Endothelial cell (in vitro differentiated cells): ENCODE measurements at regions not wholly inside any gene's neighbourhood (a gene's known extent, or its start where the extent isn't known, plus 50 kb on each side); places are given as distances from the start of the nearest gene placed in this dataset.
"Not testable (repeated sequence)": the region's sequence is repeated elsewhere in the genome, so short reads cannot be mapped to it uniquely, and the experiment has no call there.

Source experiments
- DNase-seq: peaks from one replicate; pipeline ENCODE4 v3.0.0; 2021; ENCODE audit warnings: low spot score
- H3K27ac Mint-ChIP-seq: one replicate; pipeline ENCODE4 v1.8.0; 2021; ENCODE audit warnings: mixed read lengths, inconsistent platforms; ENCODE audit not compliant: unreplicated experiment
- H3K27me3 Mint-ChIP-seq: one replicate; pipeline ENCODE4 v1.8.0; 2021; ENCODE audit warnings: mild to moderate bottlenecking, moderate library complexity, mixed read lengths, inconsistent platforms; ENCODE audit not compliant: unreplicated experiment
- H3K36me3 Mint-ChIP-seq: one replicate; pipeline ENCODE4 v1.8.0; 2021; ENCODE audit warnings: mild to moderate bottlenecking, low read depth, mixed read lengths, inconsistent platforms; ENCODE audit not compliant: unreplicated experiment
- H3K4me1 Mint-ChIP-seq: one replicate; pipeline ENCODE4 v1.8.0; 2021; ENCODE audit warnings: mild to moderate bottlenecking, mixed read lengths, inconsistent platforms; ENCODE audit not compliant: unreplicated experiment
- H3K4me3 Mint-ChIP-seq: one replicate; pipeline ENCODE4 v1.8.0; 2021; ENCODE audit warnings: mild to moderate bottlenecking, mixed read lengths, inconsistent platforms; ENCODE audit not compliant: unreplicated experiment
- H3K9me3 Mint-ChIP-seq: one replicate; pipeline ENCODE4 v1.8.0; 2021; ENCODE audit warnings: mixed read lengths, inconsistent platforms; ENCODE audit not compliant: unreplicated experiment

DNA sequence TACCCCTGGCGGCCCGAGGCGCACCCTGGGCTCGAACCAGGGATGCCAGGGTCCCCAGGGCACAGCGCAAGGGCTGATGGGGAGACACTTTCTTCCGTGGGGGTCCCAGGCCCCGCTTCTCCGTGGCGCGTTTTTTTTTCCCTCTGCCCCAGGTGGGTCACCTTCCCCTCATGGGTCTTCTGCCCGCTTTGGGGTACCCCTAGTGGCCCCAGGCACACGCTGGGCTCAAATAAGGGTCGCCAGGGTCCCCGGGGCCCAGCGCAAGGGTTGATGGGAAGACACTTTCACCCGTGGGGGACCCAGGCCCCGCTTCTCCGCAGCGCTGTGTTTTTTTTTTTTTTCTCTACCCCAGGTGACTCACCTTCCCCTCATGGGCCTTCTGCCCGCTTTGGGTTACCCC, 163.3 kb upstream of the ZNG1F start:
- DNase-seq, H3K4me1 Mint-ChIP-seq, H3K27ac Mint-ChIP-seq, H3K36me3 Mint-ChIP-seq, H3K9me3 Mint-ChIP-seq, H3K4me3 Mint-ChIP-seq, H3K27me3 Mint-ChIP-seq: not testable (repeated sequence)

DNA sequence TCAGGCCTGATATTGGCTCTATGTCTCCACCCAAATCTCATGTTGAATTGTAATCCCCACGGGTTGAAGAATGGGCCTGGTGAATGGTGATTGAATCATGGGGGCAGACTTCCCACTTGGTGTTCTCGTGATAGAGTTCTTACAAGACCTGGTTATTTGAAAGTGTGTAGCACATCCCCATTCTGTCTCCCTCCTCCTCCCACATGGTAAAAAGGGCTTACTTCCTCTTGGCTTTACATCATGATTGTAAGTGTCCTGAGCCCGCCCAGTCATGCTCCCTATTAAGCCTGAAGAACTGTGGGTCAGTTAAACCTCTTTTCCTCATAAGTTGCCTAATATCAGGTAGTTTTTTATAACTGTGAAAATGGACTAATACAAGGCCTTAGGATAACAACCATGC, 158.8 kb upstream of the ZNG1F start:
- H3K9me3 Mint-ChIP-seq, H3K27ac Mint-ChIP-seq, H3K4me3 Mint-ChIP-seq, H3K36me3 Mint-ChIP-seq, H3K27me3 Mint-ChIP-seq, DNase-seq, H3K4me1 Mint-ChIP-seq: not testable (repeated sequence)

DNA sequence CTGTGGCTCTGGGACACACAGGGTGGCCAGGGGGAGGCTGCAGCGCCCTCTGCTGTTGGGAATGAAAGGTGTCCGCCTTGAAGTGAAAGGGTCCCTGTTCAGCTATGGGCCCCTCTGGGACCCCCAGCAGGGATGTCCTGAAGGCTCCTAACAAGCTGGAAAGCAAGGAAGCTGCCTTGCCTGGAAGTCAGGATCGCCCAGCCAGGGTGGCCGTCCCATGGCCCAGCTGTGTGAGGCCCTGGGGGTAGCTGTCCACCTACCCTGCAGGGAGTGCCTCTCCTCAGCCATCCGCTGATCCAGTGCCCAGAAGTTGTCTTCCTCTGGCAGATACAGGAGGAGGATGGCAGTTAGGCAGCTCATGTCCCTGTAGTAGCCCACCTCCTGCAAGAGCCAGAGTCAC, 143.4 kb upstream of the ZNG1F start:
- H3K27ac Mint-ChIP-seq, H3K4me3 Mint-ChIP-seq, DNase-seq, H3K4me1 Mint-ChIP-seq, H3K9me3 Mint-ChIP-seq, H3K27me3 Mint-ChIP-seq, H3K36me3 Mint-ChIP-seq: not testable (repeated sequence)

DNA sequence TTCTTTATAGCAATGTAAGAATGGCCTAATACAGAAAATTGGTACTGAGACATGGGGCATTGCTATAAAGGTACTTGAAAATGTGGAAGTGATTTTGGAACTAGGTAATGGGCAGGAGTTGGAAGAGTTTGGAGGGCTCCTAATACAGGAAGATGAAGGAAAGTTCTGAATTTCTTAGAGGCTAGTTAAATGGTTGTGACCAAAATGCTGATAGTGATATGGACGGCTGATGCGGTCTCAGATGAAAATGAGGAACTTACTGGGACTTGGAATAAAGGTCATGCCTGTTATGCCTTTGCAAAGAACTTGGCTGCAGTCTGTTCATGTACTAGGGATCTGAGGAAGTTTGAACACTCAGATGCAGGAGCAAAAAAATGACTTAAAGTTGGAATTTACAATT, 132.2 kb upstream of the ZNG1F start:
- not testable (repeated sequence) for H3K9me3 Mint-ChIP-seq, H3K4me1 Mint-ChIP-seq, H3K27me3 Mint-ChIP-seq, H3K4me3 Mint-ChIP-seq, H3K27ac Mint-ChIP-seq, H3K36me3 Mint-ChIP-seq, DNase-seq

DNA sequence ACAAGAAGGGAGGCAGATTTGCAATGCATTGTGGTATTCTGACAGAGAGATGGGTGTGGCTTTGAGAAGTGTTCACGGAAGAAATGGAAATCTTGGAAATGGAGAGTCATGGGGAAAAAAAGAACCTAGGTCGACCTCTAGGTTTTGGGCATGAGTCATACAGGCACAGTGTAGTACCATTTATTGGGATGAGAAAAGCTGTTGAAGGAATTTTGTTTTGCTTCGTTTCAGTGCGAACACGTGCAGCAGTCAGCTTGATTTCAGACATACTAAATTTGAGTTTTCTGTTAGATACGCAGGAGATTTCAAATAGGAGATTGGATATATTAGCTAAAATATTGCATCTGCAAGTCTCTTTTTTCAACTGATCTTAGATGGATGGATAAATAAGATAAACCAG, 119.8 kb upstream of the ZNG1F start:
- H3K36me3 Mint-ChIP-seq, H3K4me1 Mint-ChIP-seq, H3K27me3 Mint-ChIP-seq, H3K27ac Mint-ChIP-seq, H3K4me3 Mint-ChIP-seq, H3K9me3 Mint-ChIP-seq, DNase-seq: not testable (repeated sequence)

DNA sequence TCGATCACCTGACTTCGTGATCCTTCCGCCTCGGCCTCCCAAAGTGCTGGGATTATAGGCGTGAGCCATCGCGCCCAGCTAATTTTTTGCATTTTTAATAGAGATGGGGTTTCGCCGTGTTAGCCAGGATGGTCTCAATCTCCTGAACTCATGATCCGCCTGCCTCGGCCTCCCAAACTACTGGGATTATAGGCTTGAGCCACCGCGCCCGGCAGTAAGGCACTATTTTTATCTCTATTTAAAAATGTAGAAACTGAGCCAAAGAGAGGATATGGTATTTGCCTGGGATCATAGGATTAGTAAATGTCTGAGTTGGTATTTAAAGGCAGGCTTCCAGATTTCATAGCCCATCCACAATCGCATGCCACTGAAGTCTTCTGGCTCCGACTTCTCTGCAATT, 96.6 kb upstream of the ZNG1F start:
- H3K36me3 Mint-ChIP-seq, H3K4me1 Mint-ChIP-seq, H3K27ac Mint-ChIP-seq: not testable (repeated sequence)

DNA sequence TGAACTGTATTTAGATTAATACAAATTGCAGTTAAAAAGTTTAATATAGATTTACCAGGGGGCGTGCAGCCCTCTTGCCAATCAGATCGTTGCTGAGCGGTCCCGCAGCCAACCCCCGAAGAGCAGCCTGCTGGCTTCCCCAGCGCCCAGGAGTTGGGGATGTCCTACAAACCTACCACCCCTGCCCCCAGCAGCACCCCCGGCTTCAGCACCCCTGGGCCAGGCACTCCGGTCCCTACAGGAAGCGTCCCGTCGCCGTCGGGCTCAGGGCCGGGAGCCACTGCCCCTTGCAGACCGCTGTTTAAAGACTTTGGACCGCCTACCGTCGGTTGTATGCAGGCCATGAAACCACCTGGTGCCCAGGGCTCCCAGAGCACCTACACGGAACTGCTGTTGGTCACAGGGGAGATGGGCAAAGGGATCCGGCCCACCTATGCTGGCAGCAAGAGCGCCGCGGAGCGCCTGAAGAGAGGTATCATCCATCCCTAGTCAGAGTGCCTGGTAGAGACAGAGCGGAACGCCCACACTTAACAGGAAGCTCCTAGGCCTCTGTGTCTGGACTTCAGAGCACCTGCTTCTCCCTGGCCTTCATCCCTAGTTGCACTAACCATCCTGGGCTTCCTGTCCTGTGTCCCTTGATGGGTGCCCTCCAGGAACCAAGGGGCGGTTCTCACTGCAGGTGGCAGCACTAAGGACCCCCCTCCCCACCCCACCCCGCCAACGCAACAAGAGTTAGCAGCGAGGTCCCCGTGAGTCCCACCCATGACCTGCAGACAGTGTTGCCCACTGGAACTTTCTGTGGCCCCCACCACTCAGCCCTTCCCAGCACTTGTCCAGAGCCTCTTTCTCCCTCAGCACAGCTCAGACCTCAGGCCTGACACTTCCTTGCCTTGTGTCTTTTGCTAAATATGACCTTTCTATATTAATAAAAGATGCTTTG, 91.5 kb upstream of the ZNG1F start:
- H3K4me1 Mint-ChIP-seq, H3K4me3 Mint-ChIP-seq, H3K27ac Mint-ChIP-seq: not testable (repeated sequence)

More for the DNA sequence above, 96.6 kb upstream of the ZNG1F start:
- not testable (repeated sequence) for H3K27me3 Mint-ChIP-seq, H3K9me3 Mint-ChIP-seq, DNase-seq, H3K4me3 Mint-ChIP-seq

DNA sequence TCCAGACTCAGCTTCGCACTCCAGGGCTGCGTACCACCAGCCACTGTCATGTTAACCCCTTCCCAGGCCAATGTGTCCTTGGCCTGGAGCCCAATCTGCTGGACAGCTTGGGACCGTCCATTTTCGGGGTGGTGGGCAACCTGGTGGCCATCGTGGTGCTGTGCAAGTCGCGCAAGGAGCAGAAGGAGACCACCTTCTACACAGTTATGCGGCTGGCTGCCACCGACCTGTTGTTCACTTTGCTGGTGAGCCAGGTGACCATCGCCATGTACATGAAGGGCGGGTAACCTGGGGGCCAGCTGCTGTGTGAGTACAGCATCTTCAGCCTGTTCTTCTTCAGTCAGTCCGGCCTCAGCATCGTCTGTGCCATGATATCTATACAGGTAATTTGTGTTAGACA, 90.3 kb upstream of the ZNG1F start:
- not testable (repeated sequence) for H3K4me3 Mint-ChIP-seq, H3K27ac Mint-ChIP-seq, H3K9me3 Mint-ChIP-seq, H3K4me1 Mint-ChIP-seq, H3K27me3 Mint-ChIP-seq, DNase-seq, H3K36me3 Mint-ChIP-seq

More for the DNA sequence above, 91.5 kb upstream of the ZNG1F start:
- DNase-seq, H3K27me3 Mint-ChIP-seq, H3K9me3 Mint-ChIP-seq, H3K36me3 Mint-ChIP-seq: not testable (repeated sequence)

DNA sequence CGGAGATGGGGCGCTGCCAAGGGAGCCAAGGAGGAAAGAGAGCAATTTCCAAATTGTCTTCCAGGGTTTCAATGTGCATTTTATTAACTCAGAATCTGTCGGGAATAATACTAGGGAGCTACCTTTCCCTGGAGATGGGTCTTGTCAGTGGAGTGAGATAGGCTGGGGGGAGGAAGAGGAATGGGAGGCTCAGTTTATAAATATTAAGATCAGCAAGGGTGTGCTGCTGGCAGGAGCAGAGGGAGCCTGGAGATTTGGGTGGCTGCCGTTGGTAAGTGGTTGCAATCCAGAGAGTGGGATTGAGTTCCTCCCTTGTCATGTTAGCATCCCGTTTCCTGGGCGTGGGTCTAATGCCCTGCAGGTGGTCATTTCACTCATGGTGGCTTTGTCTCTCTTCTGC, 89.9 kb upstream of the ZNG1F start:
- H3K4me1 Mint-ChIP-seq, H3K36me3 Mint-ChIP-seq, H3K27me3 Mint-ChIP-seq, H3K9me3 Mint-ChIP-seq, H3K27ac Mint-ChIP-seq, DNase-seq: not testable (repeated sequence)
- H3K4me3 Mint-ChIP-seq, result peak overlapping the region; percentile 73

DNA sequence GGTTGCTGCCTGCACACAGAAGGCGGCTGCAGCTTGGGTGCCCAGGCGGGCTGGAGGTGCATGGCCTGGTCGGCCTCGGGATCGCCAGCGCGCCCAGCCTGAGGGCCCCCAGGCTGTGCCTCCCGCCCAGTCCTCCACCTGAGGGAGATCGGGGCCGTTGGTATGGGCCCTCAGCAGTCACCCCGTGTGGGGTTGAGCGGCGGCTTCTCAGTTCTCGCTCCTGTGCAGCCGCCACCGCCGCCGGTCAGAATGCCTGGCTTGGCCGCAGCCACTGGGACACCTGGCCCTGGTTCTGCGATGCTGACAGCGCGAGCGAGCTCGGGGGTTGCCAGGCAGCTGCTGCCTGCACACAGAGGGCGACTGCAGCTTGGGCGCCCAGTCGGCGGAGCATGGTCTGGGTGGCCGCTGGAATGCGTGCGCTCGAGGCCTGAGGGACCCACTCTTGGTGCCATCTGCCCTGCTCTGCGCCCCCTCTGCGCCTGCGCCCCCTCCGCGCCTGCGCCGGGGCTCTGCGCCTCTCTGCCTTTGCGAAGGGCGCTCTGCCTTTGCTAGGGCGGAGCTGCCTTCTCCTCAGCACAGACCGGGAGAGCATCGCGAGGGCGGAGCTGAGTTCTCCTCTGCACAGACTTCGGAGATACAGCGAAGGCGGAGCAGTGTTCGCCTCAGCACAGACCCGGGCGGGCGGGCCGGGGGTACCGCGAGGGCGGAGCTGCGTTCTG, 84.6 kb upstream of the ZNG1F start:
- H3K27me3 Mint-ChIP-seq, H3K4me3 Mint-ChIP-seq, H3K9me3 Mint-ChIP-seq, H3K27ac Mint-ChIP-seq, H3K4me1 Mint-ChIP-seq, H3K36me3 Mint-ChIP-seq: not testable (repeated sequence)
- DNase-seq, result peak; percentile 75

DNA sequence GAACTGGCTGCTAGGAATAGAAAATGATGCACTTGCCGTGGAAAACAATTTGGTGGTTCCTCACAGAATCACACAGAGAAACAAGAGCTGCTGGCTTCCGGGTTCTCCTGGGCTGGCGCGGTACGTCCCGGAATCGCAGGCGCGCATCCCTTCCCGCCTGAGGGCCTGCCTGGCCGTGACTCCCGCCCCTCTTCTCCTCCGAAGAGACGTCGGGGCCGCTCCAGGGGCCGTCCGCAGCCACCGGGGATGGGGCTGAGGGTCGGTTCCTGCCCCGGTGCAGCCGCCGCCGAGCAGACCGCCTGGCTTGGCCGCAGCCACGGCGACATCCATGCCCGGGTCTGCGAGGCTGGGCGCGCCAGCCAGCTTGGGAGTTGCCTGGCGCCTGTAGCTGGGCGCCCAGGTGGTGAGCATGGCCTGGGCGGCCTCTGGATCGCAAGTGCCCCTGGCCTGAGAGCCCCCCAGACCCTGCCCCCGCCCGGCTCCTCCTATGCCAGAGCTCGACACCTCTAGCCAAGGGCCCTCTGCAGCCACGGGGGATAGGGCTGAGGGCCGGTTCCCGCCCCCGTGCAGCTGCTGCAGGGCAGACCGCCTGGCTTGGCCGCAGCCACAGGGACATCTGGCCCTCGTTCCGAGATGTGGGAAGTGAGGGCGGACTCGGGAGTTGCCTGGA, 83.9 kb upstream of the ZNG1F start:
- H3K4me3 Mint-ChIP-seq, H3K27ac Mint-ChIP-seq, H3K9me3 Mint-ChIP-seq, H3K27me3 Mint-ChIP-seq, H3K36me3 Mint-ChIP-seq, H3K4me1 Mint-ChIP-seq: not testable (repeated sequence)
- DNase-seq, result peak; percentile 30

DNA sequence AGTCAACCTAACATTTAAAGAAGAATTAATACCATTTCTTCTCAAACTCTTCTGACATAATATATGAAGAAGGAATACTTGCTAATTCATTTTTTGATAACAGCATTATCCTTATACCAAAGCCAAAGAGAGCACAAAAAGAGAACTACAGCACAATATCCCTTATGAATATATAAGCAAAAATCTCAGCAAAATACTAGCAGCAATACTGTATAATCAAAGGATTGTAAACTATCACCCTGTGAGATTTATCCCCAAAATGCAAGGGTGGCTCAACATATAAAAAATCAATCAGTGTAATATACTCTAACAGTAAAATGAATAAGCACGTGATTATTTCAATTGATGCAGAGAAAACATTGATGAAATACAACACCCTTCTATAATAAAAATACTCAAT, 81.9 kb upstream of the ZNG1F start:
- DNase-seq, H3K27me3 Mint-ChIP-seq, H3K36me3 Mint-ChIP-seq, H3K4me3 Mint-ChIP-seq, H3K9me3 Mint-ChIP-seq, H3K4me1 Mint-ChIP-seq, H3K27ac Mint-ChIP-seq: not testable (repeated sequence)
